Calu3 (cell line): ENCODE measurements at regions not wholly inside any gene's neighbourhood (a gene's known extent, or its start where the extent isn't known, plus 50 kb on each side); places are given as distances from the start of the nearest gene placed in this dataset.

Source experiments
- BruUV-seq: library from RNA; stranded (reverse); fragments of 400-500 nt; replicated peaks from 2 replicates; lab custom pipeline; 2021; lab: Mats Ljungman, UMichigan
- CTCF ChIA-PET: fragments of 300-600 bp; sonication (Branson Sonifier 250); formaldehyde crosslinking; loops from one replicate; lab custom pipeline; 2022; ENCODE audit warnings: antibody characterized with exemption; lab: Charles Lee
- DNase-seq: peaks from one replicate; pipeline ENCODE4 v3.0.0; 2022
- H3K27ac Mint-ChIP-seq: one replicate; pipeline ENCODE4 v1.8.0; 2022; ENCODE audit warnings: mixed read lengths; ENCODE audit not compliant: unreplicated experiment
- H3K27me3 Mint-ChIP-seq: one replicate; pipeline ENCODE4 v1.8.0; 2022; ENCODE audit warnings: mixed read lengths; ENCODE audit not compliant: unreplicated experiment
- H3K36me3 Mint-ChIP-seq: one replicate; pipeline ENCODE4 v1.8.0; 2022; ENCODE audit warnings: mild to moderate bottlenecking, moderate library complexity, mixed read lengths; ENCODE audit not compliant: insufficient read depth, unreplicated experiment
- H3K4me1 Mint-ChIP-seq: one replicate; pipeline ENCODE4 v1.8.0; 2022; ENCODE audit warnings: mild to moderate bottlenecking, low read depth, mixed read lengths; ENCODE audit not compliant: unreplicated experiment
- H3K4me3 Mint-ChIP-seq: one replicate; pipeline ENCODE4 v1.8.0; 2022; ENCODE audit warnings: mild to moderate bottlenecking, low read depth, moderate library complexity, mixed read lengths; ENCODE audit not compliant: unreplicated experiment
- H3K9me3 Mint-ChIP-seq: one replicate; pipeline ENCODE4 v1.8.0; 2022; ENCODE audit warnings: low read depth, mixed read lengths; ENCODE audit not compliant: unreplicated experiment
- CTCF ChIP-seq: fragments of 200-600 bp; IDR thresholded peaks from one replicate; pipeline ENCODE4 v1.8.0; 2022; ENCODE audit warnings: antibody characterized with exemption; ENCODE audit not compliant: unreplicated experiment
- intact Hi-C: fragments of 100-400 bp; cut with micrococcal nuclease; formaldehyde crosslinking; loops from one replicate; pipeline ENCODE4 v1.10.0; 2022; ENCODE audit not compliant: unreplicated experiment

GRCh38 chr9:119002491-119002890 is 366.7 kb downstream of the BRINP1 start:
- CTCF ChIA-PET = no interaction called here
- H3K4me3 Mint-ChIP-seq = no peak overlapping the region
- H3K27ac Mint-ChIP-seq = no peak overlapping the region
- no peaks in the 10 kb centered on the region for H3K4me1 Mint-ChIP-seq
- BruUV-seq = no TSS peak
- no peak for TF ChIP-seq CTCF
- intact Hi-C loops = no loop called here
- peaks cover 5% of the 10 kb centered on the region for H3K9me3 Mint-ChIP-seq
- no peak for DNase-seq
- H3K36me3 Mint-ChIP-seq = no peaks in the 10 kb centered on the region
- no peaks in the 10 kb centered on the region for H3K27me3 Mint-ChIP-seq

DNA sequence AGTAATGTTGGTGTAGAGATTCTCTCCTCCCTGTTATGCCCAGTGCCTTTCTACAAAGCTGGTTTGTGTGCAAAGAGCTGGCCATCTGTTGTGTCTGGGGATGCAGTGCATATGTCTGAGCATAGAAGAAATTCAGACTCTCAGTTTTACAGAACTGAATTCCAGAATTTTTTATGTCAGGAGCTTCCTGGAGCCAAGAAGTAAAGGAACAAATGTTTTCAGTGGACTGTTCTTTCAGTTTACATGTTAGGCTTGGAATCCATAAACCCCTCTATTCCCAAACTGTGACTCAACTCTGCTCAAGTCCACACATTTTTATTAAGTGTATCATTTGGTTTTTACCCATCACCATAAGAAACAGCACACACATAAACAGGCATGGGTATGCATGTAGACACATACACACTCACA is 366.0 kb downstream of the BRINP1 start:
- Mint-ChIP-seq H3K27me3 (no peaks in the 10 kb centered on the region), H3K4me1 (no peaks in the 10 kb centered on the region), H3K4me3 (no peak overlapping the region), H3K36me3 (no peaks in the 10 kb centered on the region), H3K9me3 (peaks cover 5% of the 10 kb centered on the region), H3K27ac (no peak overlapping the region)
- DNase-seq = no peak
- TF ChIP-seq CTCF = no peak
- intact Hi-C loops = no loop called here
- no TSS peak for BruUV-seq
- CTCF ChIA-PET = no interaction called here

DNA sequence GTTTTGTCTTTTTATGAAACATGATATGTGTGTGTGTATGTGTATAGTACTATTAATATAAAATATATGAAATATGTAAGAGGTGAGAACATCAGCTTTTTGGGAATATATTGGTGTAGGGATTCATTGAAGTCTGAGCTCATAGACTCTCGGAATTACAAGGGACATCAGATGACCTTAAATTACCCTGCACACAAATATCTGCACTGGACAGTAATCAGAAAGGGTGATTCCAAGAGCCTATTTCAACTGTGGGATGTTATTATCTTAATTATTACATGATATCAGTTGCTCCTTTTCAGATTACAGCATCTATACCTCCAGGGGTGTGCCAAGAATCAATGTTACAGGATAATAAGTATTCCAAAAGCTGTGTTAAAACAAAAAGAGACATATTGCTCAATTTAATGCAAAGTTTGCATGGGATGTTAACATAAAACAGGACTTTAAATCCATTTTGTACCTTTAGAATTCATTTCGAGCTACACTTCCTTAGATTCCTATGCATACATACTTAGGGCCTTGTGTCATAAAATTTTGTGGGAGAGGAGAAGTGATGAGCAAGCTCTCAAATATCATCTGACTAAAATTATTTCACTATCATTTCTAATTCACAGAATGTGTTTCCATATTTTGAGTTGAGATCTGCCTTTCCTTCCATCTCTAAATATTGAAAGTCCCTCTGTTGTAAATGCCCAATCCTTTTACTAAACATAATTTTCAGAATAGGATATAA is 365.2 kb downstream of the BRINP1 start:
- Mint-ChIP-seq H3K4me3 (no peak overlapping the region), H3K4me1 (no peaks in the 10 kb centered on the region), H3K27ac (no peak overlapping the region), H3K36me3 (no peaks in the 10 kb centered on the region), H3K9me3 (peaks cover 3% of the 10 kb centered on the region), H3K27me3 (no peaks in the 10 kb centered on the region)
- CTCF ChIA-PET = no interaction called here
- intact Hi-C loops = no loop called here
- BruUV-seq = no TSS peak
- DNase-seq = no peak
- no peak for TF ChIP-seq CTCF

DNA sequence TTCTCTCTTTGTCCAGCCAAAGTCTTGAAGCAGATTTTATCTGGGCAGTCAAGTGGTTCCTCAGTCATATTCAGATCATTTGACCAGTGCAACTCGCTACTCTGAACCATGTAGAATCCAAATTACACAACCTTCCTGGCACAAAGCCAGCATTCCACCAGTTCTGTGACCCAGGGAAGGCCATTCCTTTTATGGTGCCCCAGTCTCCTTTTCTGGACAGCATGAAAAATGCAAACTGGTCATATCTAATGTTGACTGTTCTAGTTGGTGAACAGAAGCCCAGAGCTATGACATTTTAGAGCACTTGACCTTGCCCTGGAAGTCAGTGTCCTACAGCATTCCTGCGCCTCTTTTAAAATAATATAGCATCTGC is 364.6 kb downstream of the BRINP1 start:
- Mint-ChIP-seq H3K4me1 (no peaks in the 10 kb centered on the region), H3K27me3 (no peaks in the 10 kb centered on the region), H3K27ac (no peak overlapping the region), H3K36me3 (no peaks in the 10 kb centered on the region), H3K4me3 (no peak overlapping the region), H3K9me3 (no peaks in the 10 kb centered on the region)
- no TSS peak for BruUV-seq
- CTCF ChIA-PET = no interaction called here
- intact Hi-C loops = no loop called here
- DNase-seq = no peak
- TF ChIP-seq CTCF = no peak
